WTC11 (cell line): ENCODE measurements at regions not wholly inside any gene's neighbourhood (a gene's known extent, or its start where the extent isn't known, plus 50 kb on each side); places are given as distances from the start of the nearest gene placed in this dataset.

Source experiments
- ATAC-seq: fragments of 200-7000 bp; cut with Tn5 transposase; 2 replicates; pipeline ENCODE4 v1.10.0; 2021; ENCODE audit warnings: mild to moderate bottlenecking, moderate library complexity
- CTCF ChIA-PET: fragments of 300-600 bp; sonication (Branson Sonifier 250); formaldehyde crosslinking; loops from one replicate; lab custom pipeline; 2021; ENCODE audit warnings: antibody characterized with exemption; lab: Charles Lee
- POLR2A ChIA-PET: fragments of 350-600 bp; sonication (Branson Sonifier 250); formaldehyde crosslinking; loops from one replicate; lab custom pipeline; 2021; ENCODE audit warnings: antibody characterized with exemption; lab: Charles Lee
- DNase-seq: peaks from one replicate; pipeline ENCODE4 v3.0.0; 2021; ENCODE audit warnings: low spot score
- H3K27ac Mint-ChIP-seq: 2 replicates; pipeline ENCODE4 v1.8.0; 2021; ENCODE audit warnings: mixed read lengths
- H3K27me3 Mint-ChIP-seq: 2 replicates; pipeline ENCODE4 v1.8.0; 2021; ENCODE audit warnings: low read depth, mild to moderate bottlenecking, moderate library complexity, mixed read lengths
- H3K36me3 Mint-ChIP-seq: 2 replicates; pipeline ENCODE4 v1.8.0; 2021; ENCODE audit warnings: mixed read lengths
- H3K4me1 Mint-ChIP-seq: 2 replicates; pipeline ENCODE4 v1.8.0; 2022; ENCODE audit warnings: mixed read lengths
- H3K4me3 Mint-ChIP-seq: 2 replicates; pipeline ENCODE4 v1.8.0; 2021; ENCODE audit warnings: mild to moderate bottlenecking, moderate library complexity, mixed read lengths
- H3K9me3 Mint-ChIP-seq: 2 replicates; pipeline ENCODE4 v1.8.0; 2021; ENCODE audit warnings: mixed read lengths
- FOXP1 ChIP-seq: sonication (generic); formaldehyde crosslinking; IDR thresholded peaks from 2 replicates; pipeline ENCODE4 v1.8.0; 2022; ENCODE audit warnings: missing genetic modification reagents, mild to moderate bottlenecking, moderate library complexity, borderline replicate concordance
- MYBL2 ChIP-seq: sonication (generic); formaldehyde crosslinking; IDR thresholded peaks from 2 replicates; pipeline ENCODE4 v1.8.1; 2023; ENCODE audit warnings: mild to moderate bottlenecking, moderate library complexity, missing genetic modification reagents
- NR2C2 ChIP-seq: sonication (generic); formaldehyde crosslinking; IDR thresholded peaks from 2 replicates; pipeline ENCODE4 v1.8.0; 2022; ENCODE audit warnings: mild to moderate bottlenecking, missing genetic modification reagents
- PRRX2 ChIP-seq: fragments of 250-450 bp; sonication (Bioruptor Pico); IDR thresholded peaks from 2 replicates; pipeline ENCODE4 v1.8.0; 2021; ENCODE audit warnings: mild to moderate bottlenecking
- ZNF138 ChIP-seq: sonication (generic); formaldehyde crosslinking; conservative IDR thresholded peaks from 2 replicates; pipeline ENCODE4 v1.8.1; 2022; ENCODE audit warnings: mild to moderate bottlenecking, moderate library complexity, missing genetic modification reagents
- TF ChIP-seq, protein P1 (sequence below): sonication (generic); formaldehyde crosslinking; conservative IDR thresholded peaks from 2 replicates; pipeline ENCODE4 v1.8.1; 2023; ENCODE audit warnings: mild to moderate bottlenecking, low read depth, missing genetic modification reagents, moderate library complexity
- TF ChIP-seq, protein P2 (sequence below): sonication (generic); formaldehyde crosslinking; conservative IDR thresholded peaks from 2 replicates; pipeline ENCODE4 v1.8.1; 2022; ENCODE audit warnings: mild to moderate bottlenecking, missing genetic modification reagents
- TF ChIP-seq, protein P3 (sequence below): sonication (generic); formaldehyde crosslinking; IDR thresholded peaks from 2 replicates; pipeline ENCODE4 v1.8.1; 2023; ENCODE audit warnings: mild to moderate bottlenecking, missing genetic modification reagents, moderate library complexity
- TF ChIP-seq, protein P4 (sequence below): sonication (generic); formaldehyde crosslinking; IDR thresholded peaks from 2 replicates; pipeline ENCODE4 v1.8.1; 2022; ENCODE audit warnings: low read depth, missing genetic modification reagents, borderline replicate concordance
- TF ChIP-seq, protein P5 (sequence below): fragments of 250-450 bp; sonication (Bioruptor Pico); IDR thresholded peaks from 2 replicates; pipeline ENCODE4 v1.9.0; 2021; ENCODE audit warnings: mild to moderate bottlenecking
- TF ChIP-seq, protein P6 (sequence below): fragments of 250-450 bp; sonication (Bioruptor Pico); IDR thresholded peaks from 2 replicates; pipeline ENCODE4 v1.8.0; 2021; ENCODE audit warnings: mild to moderate bottlenecking
- TF ChIP-seq, protein P7 (sequence below): fragments of 250-450 bp; sonication (Bioruptor Pico); IDR thresholded peaks from 2 replicates; pipeline ENCODE4 v2.1.2; 2022; ENCODE audit warnings: mild to moderate bottlenecking, moderate library complexity
- TF ChIP-seq, protein P8 (sequence below): fragments of 250-450 bp; sonication (Bioruptor Pico); IDR thresholded peaks from 2 replicates; pipeline ENCODE4 v1.9.0; 2021; ENCODE audit warnings: mild to moderate bottlenecking, borderline replicate concordance
- TF ChIP-seq, protein P9 (sequence below): sonication (generic); formaldehyde crosslinking; IDR thresholded peaks from 2 replicates; pipeline ENCODE4 v1.8.1; 2023; ENCODE audit warnings: mild to moderate bottlenecking, missing genetic modification reagents

DNA sequence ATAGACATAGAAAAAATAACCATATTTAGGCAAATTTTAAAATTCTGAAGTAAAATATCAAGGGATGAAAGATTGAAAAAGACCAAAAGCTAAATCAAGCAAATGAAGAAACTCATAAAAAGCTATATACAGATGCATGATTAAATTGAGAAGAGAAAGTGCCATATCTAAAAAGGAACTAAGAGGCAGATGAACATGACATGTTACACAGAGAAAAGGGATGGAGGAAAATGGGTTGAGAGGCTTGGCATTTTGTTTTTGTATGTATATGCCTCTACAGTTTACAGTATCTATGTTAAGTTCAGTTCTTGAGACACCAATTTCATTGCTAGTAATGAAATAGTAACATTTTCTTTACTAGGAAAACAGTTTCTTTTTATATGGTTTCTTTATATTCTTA lies 1507.4 kb upstream of the SPRY2 start (continued):
- TF ChIP-seq, protein P1, sequence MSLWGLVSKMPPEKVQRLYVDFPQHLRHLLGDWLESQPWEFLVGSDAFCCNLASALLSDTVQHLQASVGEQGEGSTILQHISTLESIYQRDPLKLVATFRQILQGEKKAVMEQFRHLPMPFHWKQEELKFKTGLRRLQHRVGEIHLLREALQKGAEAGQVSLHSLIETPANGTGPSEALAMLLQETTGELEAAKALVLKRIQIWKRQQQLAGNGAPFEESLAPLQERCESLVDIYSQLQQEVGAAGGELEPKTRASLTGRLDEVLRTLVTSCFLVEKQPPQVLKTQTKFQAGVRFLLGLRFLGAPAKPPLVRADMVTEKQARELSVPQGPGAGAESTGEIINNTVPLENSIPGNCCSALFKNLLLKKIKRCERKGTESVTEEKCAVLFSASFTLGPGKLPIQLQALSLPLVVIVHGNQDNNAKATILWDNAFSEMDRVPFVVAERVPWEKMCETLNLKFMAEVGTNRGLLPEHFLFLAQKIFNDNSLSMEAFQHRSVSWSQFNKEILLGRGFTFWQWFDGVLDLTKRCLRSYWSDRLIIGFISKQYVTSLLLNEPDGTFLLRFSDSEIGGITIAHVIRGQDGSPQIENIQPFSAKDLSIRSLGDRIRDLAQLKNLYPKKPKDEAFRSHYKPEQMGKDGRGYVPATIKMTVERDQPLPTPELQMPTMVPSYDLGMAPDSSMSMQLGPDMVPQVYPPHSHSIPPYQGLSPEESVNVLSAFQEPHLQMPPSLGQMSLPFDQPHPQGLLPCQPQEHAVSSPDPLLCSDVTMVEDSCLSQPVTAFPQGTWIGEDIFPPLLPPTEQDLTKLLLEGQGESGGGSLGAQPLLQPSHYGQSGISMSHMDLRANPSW (CRISPR knock-in tag), result no peak
- no peak for TF ChIP-seq PRRX2
- TF ChIP-seq, protein P2, sequence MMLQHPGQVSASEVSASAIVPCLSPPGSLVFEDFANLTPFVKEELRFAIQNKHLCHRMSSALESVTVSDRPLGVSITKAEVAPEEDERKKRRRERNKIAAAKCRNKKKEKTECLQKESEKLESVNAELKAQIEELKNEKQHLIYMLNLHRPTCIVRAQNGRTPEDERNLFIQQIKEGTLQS (CRISPR knock-in tag), result no peak

DNA sequence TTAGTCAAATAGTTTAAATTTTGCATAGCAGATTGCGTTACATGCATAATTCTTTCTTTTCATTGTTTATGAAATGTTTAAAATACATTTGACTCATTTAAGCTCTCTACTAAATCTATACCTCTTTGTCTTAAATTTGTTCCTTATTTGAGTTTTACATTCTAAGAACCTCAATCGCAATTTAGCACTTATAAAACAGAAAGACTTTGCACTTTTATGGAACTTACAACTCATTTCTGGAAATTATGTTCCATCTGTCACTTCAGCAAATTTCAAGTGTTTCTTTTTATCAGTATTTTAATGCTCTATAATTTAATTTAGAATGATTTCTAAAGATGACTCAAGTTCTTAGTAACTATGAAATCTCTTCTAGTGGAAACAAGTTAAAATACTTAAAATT lies 1505.8 kb upstream of the SPRY2 start:
- Mint-ChIP-seq H3K36me3 (no peaks in the 10 kb centered on the region), H3K27ac (no peak overlapping the region), H3K9me3 (no peaks in the 10 kb centered on the region), H3K4me1 (peaks cover 19% of the 10 kb centered on the region), H3K27me3 (no peaks in the 10 kb centered on the region), H3K4me3 (no peak overlapping the region)
- ATAC-seq, result no peak
- ChIA-PET CTCF (no interaction called here), POLR2A (interaction anchor here (0.6 kb wide), 1 partner anchor 93 kb away, joined by 3 read pairs; no protein-coding TSS in a partner anchor)
- DNase-seq, result no peak
- no peak for TF ChIP-seq ZNF138 (CRISPR knock-in tag)
- TF ChIP-seq, protein P3, sequence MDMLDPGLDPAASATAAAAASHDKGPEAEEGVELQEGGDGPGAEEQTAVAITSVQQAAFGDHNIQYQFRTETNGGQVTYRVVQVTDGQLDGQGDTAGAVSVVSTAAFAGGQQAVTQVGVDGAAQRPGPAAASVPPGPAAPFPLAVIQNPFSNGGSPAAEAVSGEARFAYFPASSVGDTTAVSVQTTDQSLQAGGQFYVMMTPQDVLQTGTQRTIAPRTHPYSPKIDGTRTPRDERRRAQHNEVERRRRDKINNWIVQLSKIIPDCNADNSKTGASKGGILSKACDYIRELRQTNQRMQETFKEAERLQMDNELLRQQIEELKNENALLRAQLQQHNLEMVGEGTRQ, result no peak
- TF ChIP-seq, protein P4, sequence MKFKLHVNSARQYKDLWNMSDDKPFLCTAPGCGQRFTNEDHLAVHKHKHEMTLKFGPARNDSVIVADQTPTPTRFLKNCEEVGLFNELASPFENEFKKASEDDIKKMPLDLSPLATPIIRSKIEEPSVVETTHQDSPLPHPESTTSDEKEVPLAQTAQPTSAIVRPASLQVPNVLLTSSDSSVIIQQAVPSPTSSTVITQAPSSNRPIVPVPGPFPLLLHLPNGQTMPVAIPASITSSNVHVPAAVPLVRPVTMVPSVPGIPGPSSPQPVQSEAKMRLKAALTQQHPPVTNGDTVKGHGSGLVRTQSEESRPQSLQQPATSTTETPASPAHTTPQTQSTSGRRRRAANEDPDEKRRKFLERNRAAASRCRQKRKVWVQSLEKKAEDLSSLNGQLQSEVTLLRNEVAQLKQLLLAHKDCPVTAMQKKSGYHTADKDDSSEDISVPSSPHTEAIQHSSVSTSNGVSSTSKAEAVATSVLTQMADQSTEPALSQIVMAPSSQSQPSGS (CRISPR knock-in tag), result no peak
- no peak for TF ChIP-seq MYBL2 (CRISPR knock-in tag)
- TF ChIP-seq, protein P5, sequence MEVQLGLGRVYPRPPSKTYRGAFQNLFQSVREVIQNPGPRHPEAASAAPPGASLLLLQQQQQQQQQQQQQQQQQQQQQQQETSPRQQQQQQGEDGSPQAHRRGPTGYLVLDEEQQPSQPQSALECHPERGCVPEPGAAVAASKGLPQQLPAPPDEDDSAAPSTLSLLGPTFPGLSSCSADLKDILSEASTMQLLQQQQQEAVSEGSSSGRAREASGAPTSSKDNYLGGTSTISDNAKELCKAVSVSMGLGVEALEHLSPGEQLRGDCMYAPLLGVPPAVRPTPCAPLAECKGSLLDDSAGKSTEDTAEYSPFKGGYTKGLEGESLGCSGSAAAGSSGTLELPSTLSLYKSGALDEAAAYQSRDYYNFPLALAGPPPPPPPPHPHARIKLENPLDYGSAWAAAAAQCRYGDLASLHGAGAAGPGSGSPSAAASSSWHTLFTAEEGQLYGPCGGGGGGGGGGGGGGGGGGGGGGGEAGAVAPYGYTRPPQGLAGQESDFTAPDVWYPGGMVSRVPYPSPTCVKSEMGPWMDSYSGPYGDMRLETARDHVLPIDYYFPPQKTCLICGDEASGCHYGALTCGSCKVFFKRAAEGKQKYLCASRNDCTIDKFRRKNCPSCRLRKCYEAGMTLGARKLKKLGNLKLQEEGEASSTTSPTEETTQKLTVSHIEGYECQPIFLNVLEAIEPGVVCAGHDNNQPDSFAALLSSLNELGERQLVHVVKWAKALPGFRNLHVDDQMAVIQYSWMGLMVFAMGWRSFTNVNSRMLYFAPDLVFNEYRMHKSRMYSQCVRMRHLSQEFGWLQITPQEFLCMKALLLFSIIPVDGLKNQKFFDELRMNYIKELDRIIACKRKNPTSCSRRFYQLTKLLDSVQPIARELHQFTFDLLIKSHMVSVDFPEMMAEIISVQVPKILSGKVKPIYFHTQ, result no peak
- no peak for TF ChIP-seq PRRX2
- TF ChIP-seq, protein P6, sequence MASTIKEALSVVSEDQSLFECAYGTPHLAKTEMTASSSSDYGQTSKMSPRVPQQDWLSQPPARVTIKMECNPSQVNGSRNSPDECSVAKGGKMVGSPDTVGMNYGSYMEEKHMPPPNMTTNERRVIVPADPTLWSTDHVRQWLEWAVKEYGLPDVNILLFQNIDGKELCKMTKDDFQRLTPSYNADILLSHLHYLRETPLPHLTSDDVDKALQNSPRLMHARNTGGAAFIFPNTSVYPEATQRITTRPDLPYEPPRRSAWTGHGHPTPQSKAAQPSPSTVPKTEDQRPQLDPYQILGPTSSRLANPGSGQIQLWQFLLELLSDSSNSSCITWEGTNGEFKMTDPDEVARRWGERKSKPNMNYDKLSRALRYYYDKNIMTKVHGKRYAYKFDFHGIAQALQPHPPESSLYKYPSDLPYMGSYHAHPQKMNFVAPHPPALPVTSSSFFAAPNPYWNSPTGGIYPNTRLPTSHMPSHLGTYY, result no peak
- TF ChIP-seq, protein P7, sequence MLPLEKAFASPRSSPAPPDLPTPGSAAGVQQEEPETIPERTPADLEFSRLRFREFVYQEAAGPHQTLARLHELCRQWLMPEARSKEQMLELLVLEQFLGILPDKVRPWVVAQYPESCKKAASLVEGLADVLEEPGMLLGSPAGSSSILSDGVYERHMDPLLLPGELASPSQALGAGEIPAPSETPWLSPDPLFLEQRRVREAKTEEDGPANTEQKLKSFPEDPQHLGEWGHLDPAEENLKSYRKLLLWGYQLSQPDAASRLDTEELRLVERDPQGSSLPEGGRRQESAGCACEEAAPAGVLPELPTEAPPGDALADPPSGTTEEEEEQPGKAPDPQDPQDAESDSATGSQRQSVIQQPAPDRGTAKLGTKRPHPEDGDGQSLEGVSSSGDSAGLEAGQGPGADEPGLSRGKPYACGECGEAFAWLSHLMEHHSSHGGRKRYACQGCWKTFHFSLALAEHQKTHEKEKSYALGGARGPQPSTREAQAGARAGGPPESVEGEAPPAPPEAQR (CRISPR knock-in tag), result no peak
- TF ChIP-seq, protein P8, sequence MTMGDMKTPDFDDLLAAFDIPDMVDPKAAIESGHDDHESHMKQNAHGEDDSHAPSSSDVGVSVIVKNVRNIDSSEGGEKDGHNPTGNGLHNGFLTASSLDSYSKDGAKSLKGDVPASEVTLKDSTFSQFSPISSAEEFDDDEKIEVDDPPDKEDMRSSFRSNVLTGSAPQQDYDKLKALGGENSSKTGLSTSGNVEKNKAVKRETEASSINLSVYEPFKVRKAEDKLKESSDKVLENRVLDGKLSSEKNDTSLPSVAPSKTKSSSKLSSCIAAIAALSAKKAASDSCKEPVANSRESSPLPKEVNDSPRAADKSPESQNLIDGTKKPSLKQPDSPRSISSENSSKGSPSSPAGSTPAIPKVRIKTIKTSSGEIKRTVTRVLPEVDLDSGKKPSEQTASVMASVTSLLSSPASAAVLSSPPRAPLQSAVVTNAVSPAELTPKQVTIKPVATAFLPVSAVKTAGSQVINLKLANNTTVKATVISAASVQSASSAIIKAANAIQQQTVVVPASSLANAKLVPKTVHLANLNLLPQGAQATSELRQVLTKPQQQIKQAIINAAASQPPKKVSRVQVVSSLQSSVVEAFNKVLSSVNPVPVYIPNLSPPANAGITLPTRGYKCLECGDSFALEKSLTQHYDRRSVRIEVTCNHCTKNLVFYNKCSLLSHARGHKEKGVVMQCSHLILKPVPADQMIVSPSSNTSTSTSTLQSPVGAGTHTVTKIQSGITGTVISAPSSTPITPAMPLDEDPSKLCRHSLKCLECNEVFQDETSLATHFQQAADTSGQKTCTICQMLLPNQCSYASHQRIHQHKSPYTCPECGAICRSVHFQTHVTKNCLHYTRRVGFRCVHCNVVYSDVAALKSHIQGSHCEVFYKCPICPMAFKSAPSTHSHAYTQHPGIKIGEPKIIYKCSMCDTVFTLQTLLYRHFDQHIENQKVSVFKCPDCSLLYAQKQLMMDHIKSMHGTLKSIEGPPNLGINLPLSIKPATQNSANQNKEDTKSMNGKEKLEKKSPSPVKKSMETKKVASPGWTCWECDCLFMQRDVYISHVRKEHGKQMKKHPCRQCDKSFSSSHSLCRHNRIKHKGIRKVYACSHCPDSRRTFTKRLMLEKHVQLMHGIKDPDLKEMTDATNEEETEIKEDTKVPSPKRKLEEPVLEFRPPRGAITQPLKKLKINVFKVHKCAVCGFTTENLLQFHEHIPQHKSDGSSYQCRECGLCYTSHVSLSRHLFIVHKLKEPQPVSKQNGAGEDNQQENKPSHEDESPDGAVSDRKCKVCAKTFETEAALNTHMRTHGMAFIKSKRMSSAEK, result no peak
- TF ChIP-seq, protein P9, sequence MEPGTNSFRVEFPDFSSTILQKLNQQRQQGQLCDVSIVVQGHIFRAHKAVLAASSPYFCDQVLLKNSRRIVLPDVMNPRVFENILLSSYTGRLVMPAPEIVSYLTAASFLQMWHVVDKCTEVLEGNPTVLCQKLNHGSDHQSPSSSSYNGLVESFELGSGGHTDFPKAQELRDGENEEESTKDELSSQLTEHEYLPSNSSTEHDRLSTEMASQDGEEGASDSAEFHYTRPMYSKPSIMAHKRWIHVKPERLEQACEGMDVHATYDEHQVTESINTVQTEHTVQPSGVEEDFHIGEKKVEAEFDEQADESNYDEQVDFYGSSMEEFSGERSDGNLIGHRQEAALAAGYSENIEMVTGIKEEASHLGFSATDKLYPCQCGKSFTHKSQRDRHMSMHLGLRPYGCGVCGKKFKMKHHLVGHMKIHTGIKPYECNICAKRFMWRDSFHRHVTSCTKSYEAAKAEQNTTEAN (CRISPR knock-in tag), result no peak
- TF ChIP-seq FOXP1 (CRISPR knock-in tag), result no peak
- no peak for TF ChIP-seq NR2C2 (CRISPR knock-in tag)
